ENCODE measurements at regions not wholly inside any gene's neighbourhood (a gene's known extent, or its start where the extent isn't known, plus 50 kb on each side); places are given as distances from the start of the nearest gene placed in this dataset.
"Not testable (repeated sequence)": the region's sequence is repeated elsewhere in the genome, so short reads cannot be mapped to it uniquely, and the experiment has no call there.

DNA sequence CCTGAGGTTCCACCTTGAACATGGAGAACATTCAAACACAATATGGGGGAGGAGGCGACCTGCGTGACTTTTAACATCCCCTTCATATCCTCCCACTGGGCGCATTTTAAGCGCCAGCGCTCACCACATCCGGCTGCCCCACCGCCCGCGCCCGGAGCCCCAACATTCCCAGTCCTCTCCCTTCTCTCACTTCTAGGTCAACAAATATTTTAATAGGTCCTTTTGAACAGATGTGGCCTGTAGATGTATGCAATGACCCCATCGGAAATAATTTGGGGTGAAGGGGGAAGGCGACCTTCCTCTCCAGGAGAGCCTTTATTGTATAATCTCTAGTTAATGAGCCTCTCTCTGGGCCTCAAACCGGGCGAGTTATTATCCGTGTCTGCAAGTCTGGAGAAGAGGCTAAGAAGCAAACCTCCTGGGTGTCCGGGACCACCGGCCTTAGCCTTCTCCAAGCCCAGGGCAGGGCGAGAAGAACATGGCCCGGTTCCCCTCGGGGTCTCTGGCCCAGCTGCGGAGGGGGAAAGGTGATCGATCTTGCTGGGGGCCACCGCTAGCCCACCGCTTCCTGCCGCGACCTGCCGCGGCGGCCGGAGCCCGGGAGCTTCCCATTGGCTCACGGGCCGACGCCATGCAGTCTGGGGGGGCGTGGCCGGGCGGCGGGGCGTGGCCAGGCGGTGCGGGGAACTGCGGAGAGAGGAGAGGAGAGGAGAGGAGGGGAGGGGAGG lies 83.2 kb upstream of the HMGA2 start:
- H3K27ac Mint-ChIP-seq: peak overlapping the region; percentile 42
- H3K36me3 Mint-ChIP-seq: no peaks in the 10 kb centered on the region
- H3K4me3 Mint-ChIP-seq: peak overlapping the region; percentile 96
- peaks cover 8% of the 10 kb centered on the region for H3K9me3 Mint-ChIP-seq
- TF ChIP-seq, protein P1, sequence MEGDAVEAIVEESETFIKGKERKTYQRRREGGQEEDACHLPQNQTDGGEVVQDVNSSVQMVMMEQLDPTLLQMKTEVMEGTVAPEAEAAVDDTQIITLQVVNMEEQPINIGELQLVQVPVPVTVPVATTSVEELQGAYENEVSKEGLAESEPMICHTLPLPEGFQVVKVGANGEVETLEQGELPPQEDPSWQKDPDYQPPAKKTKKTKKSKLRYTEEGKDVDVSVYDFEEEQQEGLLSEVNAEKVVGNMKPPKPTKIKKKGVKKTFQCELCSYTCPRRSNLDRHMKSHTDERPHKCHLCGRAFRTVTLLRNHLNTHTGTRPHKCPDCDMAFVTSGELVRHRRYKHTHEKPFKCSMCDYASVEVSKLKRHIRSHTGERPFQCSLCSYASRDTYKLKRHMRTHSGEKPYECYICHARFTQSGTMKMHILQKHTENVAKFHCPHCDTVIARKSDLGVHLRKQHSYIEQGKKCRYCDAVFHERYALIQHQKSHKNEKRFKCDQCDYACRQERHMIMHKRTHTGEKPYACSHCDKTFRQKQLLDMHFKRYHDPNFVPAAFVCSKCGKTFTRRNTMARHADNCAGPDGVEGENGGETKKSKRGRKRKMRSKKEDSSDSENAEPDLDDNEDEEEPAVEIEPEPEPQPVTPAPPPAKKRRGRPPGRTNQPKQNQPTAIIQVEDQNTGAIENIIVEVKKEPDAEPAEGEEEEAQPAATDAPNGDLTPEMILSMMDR (conservative IDR thresholded peaks at IDR 0.05): no peak
- DNase-seq (ENCODE audit: extremely low spot score, unreplicated experiment): peak; percentile 92
- peaks cover 21% of the 10 kb centered on the region for H3K27me3 Mint-ChIP-seq
- H3K4me1 Mint-ChIP-seq (ENCODE audit: unreplicated experiment): peaks cover 22% of the 10 kb centered on the region

DNA sequence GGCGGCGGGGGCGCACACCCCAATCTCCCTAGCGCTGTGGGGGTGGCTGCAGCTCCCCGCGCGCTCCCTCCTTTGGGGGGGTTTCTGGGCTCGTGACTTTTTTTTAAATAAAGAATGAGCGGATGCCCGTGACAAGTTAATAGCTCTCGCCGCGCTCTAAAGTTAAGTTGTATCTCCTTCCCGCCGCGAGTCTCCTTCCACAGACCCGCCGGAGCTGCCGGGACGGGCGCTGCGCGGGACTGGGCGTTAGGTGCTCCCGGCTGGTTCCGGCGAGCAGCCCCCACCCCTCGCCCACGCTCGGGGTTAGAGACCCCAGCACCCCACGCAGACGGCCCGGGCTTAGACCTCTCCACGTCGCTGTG lies 82.6 kb upstream of the HMGA2 start:
- Mint-ChIP-seq H3K27me3 (peaks cover 17% of the 10 kb centered on the region), H3K4me3 (peak overlapping the region; percentile 96), H3K36me3 (no peaks in the 10 kb centered on the region), H3K9me3 (peaks cover 4% of the 10 kb centered on the region), H3K4me1 (ENCODE audit: unreplicated experiment) (peaks cover 25% of the 10 kb centered on the region), H3K27ac (peak overlapping the region; percentile 77)
- DNase-seq (ENCODE audit: extremely low spot score, unreplicated experiment): peak; percentile 75
- TF ChIP-seq, protein P1 (conservative IDR thresholded peaks at IDR 0.05): no peak

- DNase-seq (ENCODE audit: extremely low spot score, unreplicated experiment): peak; percentile 88
- Mint-ChIP-seq H3K9me3 (no peaks in the 10 kb centered on the region), H3K27ac (peak overlapping the region; percentile 87), H3K36me3 (no peaks in the 10 kb centered on the region), H3K4me3 (peak overlapping the region; percentile 96), H3K4me1 (ENCODE audit: unreplicated experiment) (peaks cover 25% of the 10 kb centered on the region), H3K27me3 (peaks cover 13% of the 10 kb centered on the region)
- TF ChIP-seq, protein P1 (conservative IDR thresholded peaks at IDR 0.05): no peak
These were observed 82.0 kb upstream of the HMGA2 start for GRCh38 chr12:65742018-65743010.

GRCh38 chr12:65744236-65744840 lies 79.9 kb upstream of the HMGA2 start:
- Mint-ChIP-seq H3K27me3 (peaks cover 13% of the 10 kb centered on the region), H3K4me1 (ENCODE audit: unreplicated experiment) (peaks cover 25% of the 10 kb centered on the region)
- H3K9me3 Mint-ChIP-seq; H3K27ac Mint-ChIP-seq; H3K4me3 Mint-ChIP-seq; H3K36me3 Mint-ChIP-seq; DNase-seq (ENCODE audit: extremely low spot score, unreplicated experiment): not testable (repeated sequence)

GRCh38 chr12:65747338-65747737 lies 76.9 kb upstream of the HMGA2 start:
- DNase-seq (ENCODE audit: extremely low spot score, unreplicated experiment): no peak
- H3K4me3 Mint-ChIP-seq: no peak overlapping the region
- no peak overlapping the region for H3K27ac Mint-ChIP-seq
- H3K4me1 Mint-ChIP-seq (ENCODE audit: unreplicated experiment): peaks cover 16% of the 10 kb centered on the region
- no peaks in the 10 kb centered on the region for H3K36me3 Mint-ChIP-seq
- TF ChIP-seq, protein P1 (conservative IDR thresholded peaks at IDR 0.05): no peak
- no peaks in the 10 kb centered on the region for H3K9me3 Mint-ChIP-seq
- H3K27me3 Mint-ChIP-seq: peaks cover 13% of the 10 kb centered on the region

Measured in type B pancreatic cell (in vitro differentiated cells).